Upper lobe of left lung (tissue), 6 donors: ENCODE measurements at regions not wholly inside any gene's neighbourhood (a gene's known extent, or its start where the extent isn't known, plus 50 kb on each side); places are given as distances from the start of the nearest gene placed in this dataset.

ENCODE experiments used
- ATAC-seq, 2 donors: fragments of 200-7000 bp; cut with Tn5 transposase; one replicate each; pipeline ENCODE4 v1.9.1; 2022; ENCODE audit warnings: mild to moderate bottlenecking in 2 of 2, moderate library complexity in 2 of 2; ENCODE audit not compliant: low FRiP score in 2 of 2
- DNase-seq, 2 donors: peaks; one replicate each; pipeline ENCODE4 v3.0.0-alpha.2; 2019 to 2020
- H3K27ac ChIP-seq, 4 donors: fragments of 200-600 bp; sonication (generic); one replicate each; pipeline ENCODE4 v1.5.1; 2016 to 2019
- H3K27me3 ChIP-seq, 4 donors: fragments of 200-600 bp; sonication (generic); one replicate each; pipeline ENCODE4 v1.5.1; 2017 to 2019
- H3K36me3 ChIP-seq, 4 donors: fragments of 200-600 bp; sonication (generic); one replicate each; pipeline ENCODE4 v1.5.1; 2016 to 2019
- H3K4me1 ChIP-seq, 4 donors: fragments of 200-600 bp; sonication (generic); one replicate each; pipeline ENCODE4 v1.5.1; 2018 to 2019
- H3K4me3 ChIP-seq, 4 donors: fragments of 200-600 bp; sonication (generic); one replicate each; pipeline ENCODE4 v1.5.1; 2017 to 2019; ENCODE audit warnings: mild to moderate bottlenecking in 2 of 4, moderate library complexity in 1 of 4
- H3K9me3 ChIP-seq, 4 donors: fragments of 200-600 bp; sonication (generic); one replicate each; pipeline ENCODE4 v1.5.1; 2018 to 2019
- CTCF ChIP-seq, 6 experiments: fragments of 450-650 bp in 4 of 6; fragments of 200-600 bp in 2 of 6; sonication (generic) in 2 of 6; IDR thresholded peaks; one replicate each; pipeline ENCODE4 v1.5.1; 2016 to 2019; ENCODE audit warnings: antibody characterized with exemption in 6 of 6
- EP300 ChIP-seq, 4 donors: sonication (generic); formaldehyde crosslinking; IDR thresholded peaks; one replicate each; pipeline ENCODE4 v1.5.1; 2017; ENCODE audit warnings: antibody characterized with exemption in 4 of 4, control low read depth in 2 of 4
- POLR2A ChIP-seq, 4 donors: fragments of 450-650 bp; IDR thresholded peaks; one replicate each; pipeline ENCODE4 v1.5.1; 2016 to 2017; ENCODE audit warnings: antibody characterized with exemption in 4 of 4, mild to moderate bottlenecking in 2 of 4
- POLR2AphosphoS5 ChIP-seq, 2 donors: sonication (generic); formaldehyde crosslinking; IDR thresholded peaks; one replicate each; pipeline ENCODE4 v1.5.1; 2017; ENCODE audit warnings: antibody characterized with exemption in 2 of 2
- WGBS, 2 donors: methylation state at CpG; one replicate each; pipeline ENCODE4 v1.1.5; 2017 to 2018; 5-methylcytosine and 5-hydroxymethylcytosine counted together
- donor health status: DM: no; HTN: no; CAD: no; lungs with moderate emphysema.
- donor health status: DM: no; HTN: yes; CAD: no; lungs with severe emphysema.

GRCh38 chr11:97451441-97451840 is 1061.6 kb downstream of the JRKL start:
- 90 to 93% methylated on average over 4 of the region's 4 CpGs for WGBS, 2 donors
- no peak for ATAC-seq
- no peaks in the 10 kb centered on the region for H3K9me3 ChIP-seq

GRCh38 chr11:97454988-97455387 is 1065.2 kb downstream of the JRKL start:
- DNase-seq (no peak), ATAC-seq (no peak)
- H3K9me3 ChIP-seq = no peaks in the 10 kb centered on the region
- no peak overlapping the region for H3K27ac ChIP-seq
- H3K36me3 ChIP-seq = no peaks in the 10 kb centered on the region
- TF ChIP-seq EP300 (IDR thresholded peaks at IDR 0.05) (no peak), POLR2AphosphoS5 (IDR thresholded peaks at IDR 0.05) (no peak), CTCF (IDR thresholded peaks at IDR 0.05) (no peak), POLR2A (IDR thresholded peaks at IDR 0.05) (no peak)
- H3K27me3 ChIP-seq = no peaks in the 10 kb centered on the region
- WGBS, 2 donors = 17 to 28% methylated on average over 1 of the region's 1 CpG
- H3K4me1 ChIP-seq = no peaks in the 10 kb centered on the region
- H3K4me3 ChIP-seq = no peak overlapping the region

More at GRCh38 chr11:97451441-97451840, 1061.6 kb downstream of the JRKL start:
- no peaks in the 10 kb centered on the region for H3K4me1 ChIP-seq
- no peak for TF ChIP-seq POLR2A (IDR thresholded peaks at IDR 0.05)
- H3K27me3 ChIP-seq = no peaks in the 10 kb centered on the region
- H3K4me3 ChIP-seq = no peak overlapping the region
- H3K36me3 ChIP-seq = no peaks in the 10 kb centered on the region
- no peak overlapping the region for H3K27ac ChIP-seq
- DNase-seq = no peak

- Histone ChIP-seq H3K4me3 (no peak overlapping the region), H3K36me3 (no peaks in the 10 kb centered on the region), H3K27me3 (no peaks in the 10 kb centered on the region), H3K9me3 (peaks cover 0 to 14% (median 0%) of the 10 kb centered on the region in 4 donors), H3K27ac (no peak overlapping the region), H3K4me1 (no peaks in the 10 kb centered on the region)
- DNase-seq (no peak), ATAC-seq (no peak)
- TF ChIP-seq CTCF (IDR thresholded peaks at IDR 0.05) (no peak), EP300 (IDR thresholded peaks at IDR 0.05) (no peak), POLR2A (IDR thresholded peaks at IDR 0.05) (no peak), POLR2AphosphoS5 (IDR thresholded peaks at IDR 0.05) (no peak)
Measured at GRCh38 chr11:97460091-97460490, 1070.3 kb downstream of the JRKL start.

- no peak overlapping the region for H3K27ac ChIP-seq
- TF ChIP-seq POLR2AphosphoS5 (IDR thresholded peaks at IDR 0.05) (no peak), CTCF (IDR thresholded peaks at IDR 0.05) (no peak), EP300 (IDR thresholded peaks at IDR 0.05) (no peak), POLR2A (IDR thresholded peaks at IDR 0.05) (no peak)
- H3K4me3 ChIP-seq = no peak overlapping the region
- no peaks in the 10 kb centered on the region for H3K4me1 ChIP-seq
- ATAC-seq = peak in 1 of 2 donors; percentile 40
- H3K27me3 ChIP-seq = no peaks in the 10 kb centered on the region
- H3K9me3 ChIP-seq = peaks cover 0 to 14% (median 0%) of the 10 kb centered on the region in 4 donors
- DNase-seq = peak in 1 of 2 donors; percentile 34
- 81 to 88% methylated on average over 12 to 21 of the region's 21 CpGs for WGBS, 2 donors
- no peaks in the 10 kb centered on the region for H3K36me3 ChIP-seq
Measured at GRCh38 chr11:97461044-97461880, 1071.4 kb downstream of the JRKL start.

- WGBS, 2 donors = 90 to 93% methylated on average over 9 of the region's 9 CpGs
- H3K27ac ChIP-seq = no peak overlapping the region
- TF ChIP-seq CTCF (IDR thresholded peaks at IDR 0.05) (no peak), POLR2A (IDR thresholded peaks at IDR 0.05) (no peak), EP300 (IDR thresholded peaks at IDR 0.05) (no peak), POLR2AphosphoS5 (IDR thresholded peaks at IDR 0.05) (no peak)
- no peaks in the 10 kb centered on the region for H3K27me3 ChIP-seq
- H3K4me1 ChIP-seq = no peaks in the 10 kb centered on the region
- H3K36me3 ChIP-seq = no peaks in the 10 kb centered on the region
- no peak overlapping the region for H3K4me3 ChIP-seq
- peak in 1 of 2 donors; percentile 30 for DNase-seq
- H3K9me3 ChIP-seq = peaks cover 0 to 14% (median 0%) of the 10 kb centered on the region in 4 donors
- ATAC-seq = peak in 1 of 2 donors; percentile 35
Measured at GRCh38 chr11:97461934-97462333, 1072.1 kb downstream of the JRKL start.
